GM21526 (cell line): ENCODE measurements at regions not wholly inside any gene's neighbourhood (a gene's known extent, or its start where the extent isn't known, plus 50 kb on each side); places are given as distances from the start of the nearest gene placed in this dataset.
"Not testable (repeated sequence)": the region's sequence is repeated elsewhere in the genome, so short reads cannot be mapped to it uniquely, and the experiment has no call there.

Experiments
- ATAC-seq: cut with Tn5 transposase; IDR thresholded peaks from one replicate; pipeline ENCODE4 v1.9.1; 2021; ENCODE audit warnings: moderate library complexity; ENCODE audit not compliant: unreplicated experiment, low FRiP score

GRCh38 chr12:97711392-97711791 is 248.8 kb downstream of the RMST start:
- ATAC-seq = no peak

- no peak for ATAC-seq
Observed at GRCh38 chr12:97713270-97713669, 250.7 kb downstream of the RMST start.

- ATAC-seq = no peak
Observed at GRCh38 chr12:97714107-97714563, 251.5 kb downstream of the RMST start.

- no peak for ATAC-seq
Observed at GRCh38 chr12:97716356-97716755, 253.8 kb downstream of the RMST start.

- ATAC-seq = not testable (repeated sequence)
Observed at GRCh38 chr12:97723801-97724200, 261.2 kb downstream of the RMST start.

GRCh38 chr12:97745406-97746101 is 282.9 kb downstream of the RMST start:
- no peak for ATAC-seq

- no peak for ATAC-seq
Observed at GRCh38 chr12:97748298-97748697, 285.7 kb downstream of the RMST start.

- ATAC-seq = no peak
Observed at GRCh38 chr12:97751704-97752103, 289.1 kb downstream of the RMST start.

GRCh38 chr12:97752129-97752528 is 289.5 kb downstream of the RMST start:
- no peak for ATAC-seq

- no peak for ATAC-seq
Observed at GRCh38 chr12:97753332-97753731, 290.7 kb downstream of the RMST start.

- no peak for ATAC-seq
Observed at GRCh38 chr12:97754306-97754705, 291.7 kb downstream of the RMST start.

- ATAC-seq = no peak
Observed at GRCh38 chr12:97756066-97756666, 293.6 kb downstream of the RMST start.

GRCh38 chr12:97756741-97757140 is 294.1 kb downstream of the RMST start:
- ATAC-seq = no peak

- no peak for ATAC-seq
Observed at GRCh38 chr12:97757481-97758193, 295.0 kb downstream of the RMST start.

GRCh38 chr12:97758194-97758501 is 295.5 kb downstream of the RMST start:
- no peak for ATAC-seq

- ATAC-seq = no peak
Observed at GRCh38 chr12:97758586-97758985, 296.0 kb downstream of the RMST start.

- no peak for ATAC-seq
Observed at GRCh38 chr12:97760601-97761000, 298.0 kb downstream of the RMST start.

GRCh38 chr12:97763113-97763512 is 300.5 kb downstream of the RMST start:
- ATAC-seq = no peak

- ATAC-seq = no peak
Observed at GRCh38 chr12:97764700-97765099, 302.1 kb downstream of the RMST start.

GRCh38 chr12:97767347-97767746 is 304.7 kb downstream of the RMST start:
- ATAC-seq = no peak

GRCh38 chr12:97778111-97778510 is 315.5 kb downstream of the RMST start:
- no peak for ATAC-seq

- no peak for ATAC-seq
Observed at GRCh38 chr12:97781342-97781741, 318.7 kb downstream of the RMST start.
